Heart left ventricle (tissue), 16 donors: ENCODE measurements at regions not wholly inside any gene's neighbourhood (a gene's known extent, or its start where the extent isn't known, plus 50 kb on each side); places are given as distances from the start of the nearest gene placed in this dataset.

Experiments used
- ATAC-seq, 4 donors: fragments of 200-7000 bp; cut with Tn5 transposase; one replicate each; pipeline ENCODE4 v1.9.1; 2020 to 2022; ENCODE audit warnings: moderate library complexity in 4 of 4, mild to moderate bottlenecking in 3 of 4, moderate number of reproducible peaks in 1 of 4
- DNase-seq, 5 donors: peaks; one replicate each; pipeline ENCODE4 v3.0.0-alpha.2; 2020
- H3K27ac ChIP-seq, 12 donors: fragments of 200-600 bp; sonication (generic) in 4 of 12; one replicate each; pipeline versions ENCODE4 v1.5.0 to v1.8.0; 2016 to 2022; ENCODE audit warnings: mild to moderate bottlenecking in 2 of 12
- H3K27me3 ChIP-seq, 9 donors: fragments of 200-600 bp; sonication (generic) in 2 of 9; one replicate each; pipeline versions ENCODE4 v1.5.1 to v1.8.0; 2016 to 2022; ENCODE audit warnings: mild to moderate bottlenecking in 3 of 9
- H3K36me3 ChIP-seq, 9 donors: fragments of 200-600 bp; sonication (generic) in 2 of 9; one replicate each; pipeline versions ENCODE4 v1.5.0 to v1.8.0; 2018 to 2022; ENCODE audit warnings: mild to moderate bottlenecking in 2 of 9
- H3K4me1 ChIP-seq, 12 donors: fragments of 200-600 bp; sonication (generic) in 4 of 12; one replicate each; pipeline versions ENCODE4 v1.5.0 to v1.8.0; 2016 to 2022; ENCODE audit warnings: mild to moderate bottlenecking in 3 of 12
- H3K4me3 ChIP-seq, 12 donors: fragments of 200-600 bp; sonication (generic) in 4 of 12; one replicate each; pipeline versions ENCODE4 v1.5.0 to v1.8.0; 2017 to 2022; ENCODE audit warnings: mild to moderate bottlenecking in 9 of 12, moderate library complexity in 4 of 12
- H3K9me3 ChIP-seq, 12 donors: fragments of 200-600 bp; sonication (generic) in 4 of 12; one replicate each; pipeline versions ENCODE4 v1.5.0 to v1.8.0; 2016 to 2022; ENCODE audit warnings: mild to moderate bottlenecking in 1 of 12
- POLR2A ChIP-seq, 2 donors: fragments of 450-650 bp; IDR thresholded peaks; one replicate each; pipeline ENCODE4 v1.6.1; 2017; ENCODE audit warnings: antibody characterized with exemption in 2 of 2, mild to moderate bottlenecking in 2 of 2, moderate library complexity in 2 of 2
- WGBS, 4 donors: extraction: QIAGEN DNeasy Blood & Tissue Kit in 2 of 4; methylation state at CpG; one replicate each; pipeline versions ENCODE4 v1.1.5 to v1.1.7; 2013 to 2018; 5-methylcytosine and 5-hydroxymethylcytosine counted together
- intact Hi-C, 10 donors: fragments of 100-400 bp; cut with DNase I; formaldehyde crosslinking; loops; one replicate each; pipeline versions ENCODE4 v1.11.1 to v1.14.2; 2022
- TF ChIP-seq, protein P1 (sequence below), 12 donors: fragments of 200-600 bp; sonication (generic) in 4 of 12; IDR thresholded peaks; one replicate each; pipeline versions ENCODE4 v1.5.0 to v1.8.0; 2018 to 2022; ENCODE audit warnings: antibody characterized with exemption in 12 of 12, mild to moderate bottlenecking in 5 of 12
- donor health status: ischemic (EF 13 %, LVEDD 7.1; RV severe dilation, severe dysfunction).
- donor health status: healthy with polysubstance abuse.
- donor health status: DM: no; HTN: yes; CAD: no.
- donor health status: DM: no; HTN: no; CAD: no.
- donor health status: ischemic (EF 25% LVEDD 6.9; RV normal size, moderate dysfunction).
- donor health status: ischemic (EF 25% LVEDD 5.7; RV mildly dilated, moderate dysfunction).
- donor health status: healthy.
- donor health status: DM: yes; HTN: yes; CAD: no.
- donor health status: ischemic (EF 35%, LVEDD 5.7; RV mildly dilated, moderate dysfunction).
- donor health status: nonischemic (EF 11% LVEDD 7.7; RV severe dilation, severe dysfunction).
- donor health status: DM: yes; HTN: yes; CAD: no.
- donor health status: PGD.
- donor health status: ischemic (EF 29% LVEDD 5.4; RV normal size, mild dysfunction).
- donor health status: nonischemic (EF 23%, LVEDD 6.1; RV moderate dilation, normal function).

DNA sequence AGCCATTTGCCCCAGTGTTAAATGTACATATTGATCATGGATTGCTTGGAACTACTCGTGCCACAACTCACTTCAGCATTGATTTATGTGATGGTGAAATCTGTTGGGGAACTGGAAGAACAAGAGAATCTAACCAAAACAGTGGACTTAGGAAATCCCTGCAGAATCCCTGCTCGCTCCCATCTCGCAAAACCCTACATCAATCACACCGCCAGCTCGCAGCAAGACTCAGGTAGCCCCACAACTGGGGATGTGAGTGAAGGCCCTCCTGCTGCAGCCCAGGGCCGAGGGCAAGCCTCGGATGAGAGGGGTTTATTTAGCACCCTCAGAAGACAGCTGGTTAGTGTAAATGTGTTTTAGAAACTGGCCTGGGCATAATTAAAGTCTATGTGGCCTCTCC lies 171.6 kb downstream of the ANAPC1 start:
- Histone ChIP-seq H3K9me3 (no peaks in the 10 kb centered on the region), H3K4me1 (peaks cover 0 to 16% (median 3%) of the 10 kb centered on the region in 12 donors), H3K27me3 (no peaks in the 10 kb centered on the region), H3K36me3 (no peaks in the 10 kb centered on the region), H3K27ac (no peak overlapping the region), H3K4me3 (no peak overlapping the region)
- no peak for TF ChIP-seq POLR2A (IDR thresholded peaks at IDR 0.05)
- TF ChIP-seq, protein P1, sequence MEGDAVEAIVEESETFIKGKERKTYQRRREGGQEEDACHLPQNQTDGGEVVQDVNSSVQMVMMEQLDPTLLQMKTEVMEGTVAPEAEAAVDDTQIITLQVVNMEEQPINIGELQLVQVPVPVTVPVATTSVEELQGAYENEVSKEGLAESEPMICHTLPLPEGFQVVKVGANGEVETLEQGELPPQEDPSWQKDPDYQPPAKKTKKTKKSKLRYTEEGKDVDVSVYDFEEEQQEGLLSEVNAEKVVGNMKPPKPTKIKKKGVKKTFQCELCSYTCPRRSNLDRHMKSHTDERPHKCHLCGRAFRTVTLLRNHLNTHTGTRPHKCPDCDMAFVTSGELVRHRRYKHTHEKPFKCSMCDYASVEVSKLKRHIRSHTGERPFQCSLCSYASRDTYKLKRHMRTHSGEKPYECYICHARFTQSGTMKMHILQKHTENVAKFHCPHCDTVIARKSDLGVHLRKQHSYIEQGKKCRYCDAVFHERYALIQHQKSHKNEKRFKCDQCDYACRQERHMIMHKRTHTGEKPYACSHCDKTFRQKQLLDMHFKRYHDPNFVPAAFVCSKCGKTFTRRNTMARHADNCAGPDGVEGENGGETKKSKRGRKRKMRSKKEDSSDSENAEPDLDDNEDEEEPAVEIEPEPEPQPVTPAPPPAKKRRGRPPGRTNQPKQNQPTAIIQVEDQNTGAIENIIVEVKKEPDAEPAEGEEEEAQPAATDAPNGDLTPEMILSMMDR (IDR thresholded peaks at IDR 0.05): no peak
- ATAC-seq (no peak), DNase-seq (no peak)
- 81 to 96% (median 92%) methylated on average over 7 of the region's 7 CpGs for WGBS, 4 donors
- intact Hi-C loops: no loop called here

DNA sequence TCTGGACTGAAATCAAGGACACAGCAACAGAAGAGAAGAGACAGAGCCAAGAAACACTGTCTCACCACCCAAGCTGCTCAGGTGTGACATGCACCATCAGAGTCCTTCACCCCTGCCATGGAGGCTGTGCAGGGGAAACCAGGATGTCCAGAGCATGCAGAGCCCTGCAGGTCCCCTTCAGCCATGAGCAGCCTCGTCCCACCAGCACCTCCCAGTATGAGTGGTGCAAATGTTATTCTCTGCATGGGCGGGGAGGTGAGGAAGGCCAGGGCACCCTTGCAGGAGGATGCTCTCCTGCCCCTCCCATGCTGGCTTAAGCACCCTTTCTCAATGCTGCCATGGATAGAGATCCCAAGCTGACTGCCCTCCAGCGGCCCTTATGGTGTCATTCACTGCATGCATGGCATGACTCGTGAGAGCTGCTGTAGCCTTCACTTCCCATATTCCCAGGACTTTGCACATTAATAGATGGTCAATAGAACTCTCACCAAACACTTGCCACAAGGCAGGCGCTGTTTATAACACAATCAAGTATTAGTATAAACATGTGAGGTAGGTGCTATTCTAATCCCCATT lies 171.0 kb downstream of the ANAPC1 start:
- H3K36me3 ChIP-seq: no peaks in the 10 kb centered on the region
- whole genome bisulfite sequencing, 4 donors: 93 to 100% (median 95%) methylated on average over 2 to 5 of the region's 5 CpGs
- no peak for ATAC-seq
- no peak overlapping the region for H3K4me3 ChIP-seq
- intact Hi-C loops: no loop called here
- DNase-seq: no peak
- TF ChIP-seq, protein P1 (IDR thresholded peaks at IDR 0.05): no peak
- TF ChIP-seq POLR2A (IDR thresholded peaks at IDR 0.05): no peak
- H3K27me3 ChIP-seq: no peaks in the 10 kb centered on the region
- no peak overlapping the region for H3K27ac ChIP-seq
- no peaks in the 10 kb centered on the region for H3K9me3 ChIP-seq
- H3K4me1 ChIP-seq: peaks cover 0 to 16% (median 3%) of the 10 kb centered on the region in 12 donors

DNA sequence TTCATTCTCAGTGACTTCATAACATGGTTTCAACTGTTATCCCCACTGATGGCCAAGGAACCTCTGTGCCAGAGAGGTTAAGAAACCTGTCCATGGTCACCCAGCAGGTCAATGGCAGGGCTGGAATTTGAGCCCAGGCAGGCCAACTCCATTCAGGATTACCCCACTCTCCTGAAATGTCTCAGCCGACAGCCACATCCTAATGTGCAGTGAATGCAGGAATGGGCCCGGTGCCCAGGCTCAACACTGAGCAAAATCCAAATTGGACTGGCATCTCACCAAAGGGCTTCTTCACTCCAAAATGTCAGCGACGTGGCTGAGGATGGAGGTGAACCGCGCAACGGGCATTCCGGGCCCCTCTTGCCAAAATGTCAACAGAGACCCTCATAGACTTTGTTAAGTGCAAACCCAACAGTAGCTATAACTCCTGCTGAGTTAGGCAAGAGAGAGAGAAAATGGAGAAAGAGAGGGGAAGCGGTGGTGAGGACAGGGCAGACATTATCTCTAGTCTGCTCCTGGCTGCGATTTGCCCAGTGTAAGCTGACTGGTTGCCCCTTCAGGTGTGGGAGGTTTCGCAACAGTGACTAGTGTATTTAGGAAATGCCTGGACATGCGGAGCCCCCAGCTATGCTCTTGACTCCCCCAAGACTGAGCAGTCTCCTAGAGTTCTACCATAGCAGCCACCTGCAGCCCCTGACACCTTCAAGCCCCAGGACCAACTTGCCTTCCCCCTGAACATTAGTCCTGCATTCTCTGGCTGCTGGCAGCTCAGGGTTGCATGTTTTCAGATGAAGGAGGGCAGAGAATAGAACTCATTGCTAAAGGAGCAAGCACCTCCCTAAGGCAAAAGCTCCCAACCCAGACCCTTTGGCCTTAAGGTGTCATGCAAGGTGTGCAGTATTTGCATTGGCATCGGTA lies 167.7 kb downstream of the ANAPC1 start:
- Histone ChIP-seq H3K27ac (no peak overlapping the region), H3K4me1 (peaks cover 0 to 12% (median 0%) of the 10 kb centered on the region in 12 donors), H3K9me3 (no peaks in the 10 kb centered on the region), H3K27me3 (no peaks in the 10 kb centered on the region), H3K4me3 (no peak overlapping the region), H3K36me3 (no peaks in the 10 kb centered on the region)
- intact Hi-C loops: no loop called here
- DNase-seq: peak in 1 of 5 donors; percentile 46
- TF ChIP-seq, protein P1 (IDR thresholded peaks at IDR 0.05): no peak
- no peak for TF ChIP-seq POLR2A (IDR thresholded peaks at IDR 0.05)
- 70 to 81% (median 74%) methylated on average over 13 of the region's 13 CpGs for WGBS, 4 donors
- peak in 3 of 4 donors; percentile 18 to 54 (median 39) for ATAC-seq
